Right atrium auricular region (tissue), 2 donors: ENCODE measurements at regions not wholly inside any gene's neighbourhood (a gene's known extent, or its start where the extent isn't known, plus 50 kb on each side); places are given as distances from the start of the nearest gene placed in this dataset.
A peak's percentile ranks its signal among the peaks of the same experiment; 100 is the strongest.

Experiments used
- DNase-seq: peaks from one replicate; pipeline ENCODE4 v3.0.0-alpha.2; 2019; ENCODE audit warnings: low spot score
- H3K27ac ChIP-seq, 2 donors: fragments of 200-600 bp; sonication (generic); 1 replicate in 1 of 2; 2 replicates in 1 of 2; pipeline ENCODE4 v1.5.1; 2016 to 2019
- H3K27me3 ChIP-seq, 2 donors: fragments of 200-600 bp; sonication (generic); one replicate each; pipeline versions ENCODE4 v1.5.1 to v1.6.0; 2017 to 2019
- H3K36me3 ChIP-seq: fragments of 200-600 bp; sonication (generic); one replicate; pipeline ENCODE4 v1.5.1; 2016
- H3K4me1 ChIP-seq, 2 donors: fragments of 200-600 bp; sonication (generic); one replicate each; pipeline versions ENCODE4 v1.5.1 to v1.6.0; 2017 to 2019
- H3K4me3 ChIP-seq, 2 donors: fragments of 200-600 bp; sonication (generic); 1 replicate in 1 of 2; 2 replicates in 1 of 2; pipeline ENCODE4 v1.5.1; 2017 to 2019; ENCODE audit warnings: mild to moderate bottlenecking in 1 of 2, moderate library complexity in 1 of 2
- H3K9me3 ChIP-seq, 2 donors: fragments of 200-600 bp; sonication (generic); one replicate each; pipeline ENCODE4 v1.5.1; 2019
- TF ChIP-seq, protein P1 (sequence below), 2 donors: fragments of 200-600 bp; sonication (generic); IDR thresholded peaks; one replicate each; pipeline ENCODE4 v1.5.1; 2019; ENCODE audit warnings: antibody characterized with exemption in 2 of 2

DNA sequence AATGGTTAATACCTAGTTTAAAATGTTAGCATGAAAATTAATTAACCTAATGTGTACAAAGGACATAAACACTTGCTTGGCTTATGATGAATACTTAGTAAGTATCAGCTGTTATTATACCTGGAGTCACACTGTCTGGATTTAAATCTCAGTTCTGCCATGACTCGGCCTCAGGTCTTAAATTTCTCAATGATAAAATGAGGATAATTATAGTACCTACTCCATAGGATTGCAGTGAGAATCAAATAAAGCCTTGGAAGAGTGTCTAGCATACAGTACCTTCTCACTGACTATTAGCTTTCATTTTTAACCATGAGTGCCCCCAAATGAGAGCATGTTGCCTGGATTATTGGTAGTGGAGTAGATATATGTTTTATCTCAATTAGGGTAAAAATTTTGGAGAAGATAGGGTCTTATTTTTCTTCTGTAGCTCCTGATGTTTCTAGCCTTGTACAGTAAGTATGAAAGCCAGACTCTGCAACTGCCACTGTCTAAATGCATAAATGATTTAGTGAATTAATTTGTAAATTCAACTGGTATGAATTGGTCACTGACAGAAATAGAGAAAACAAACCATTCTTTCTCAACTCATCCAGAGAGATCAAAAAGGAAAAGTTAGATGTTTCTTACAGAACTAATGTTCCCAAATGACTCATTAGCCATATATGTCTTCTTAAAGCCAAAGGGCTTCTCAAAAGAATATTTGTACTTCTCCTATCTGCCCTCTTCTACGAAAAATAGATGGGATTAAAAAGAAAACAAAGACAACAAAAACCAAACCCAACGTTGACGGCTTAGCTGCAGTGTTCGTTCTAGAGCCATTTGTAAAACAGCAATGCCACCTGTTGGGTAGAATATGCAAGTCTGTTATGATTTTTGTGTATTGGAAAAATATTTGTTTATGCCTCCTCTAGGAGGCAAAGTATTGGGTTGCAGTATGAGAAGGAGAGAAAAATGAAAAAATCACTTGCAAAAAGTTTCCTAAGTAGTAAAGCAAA lies 53.8 kb upstream of the MROH9 start:
- Histone ChIP-seq H3K4me3 (no peak overlapping the region), H3K9me3 (no peaks in the 10 kb centered on the region), H3K4me1 (no peaks in the 10 kb centered on the region), H3K36me3 (no peaks in the 10 kb centered on the region), H3K27me3 (no peaks in the 10 kb centered on the region), H3K27ac (no peak overlapping the region)
- TF ChIP-seq, protein P1, sequence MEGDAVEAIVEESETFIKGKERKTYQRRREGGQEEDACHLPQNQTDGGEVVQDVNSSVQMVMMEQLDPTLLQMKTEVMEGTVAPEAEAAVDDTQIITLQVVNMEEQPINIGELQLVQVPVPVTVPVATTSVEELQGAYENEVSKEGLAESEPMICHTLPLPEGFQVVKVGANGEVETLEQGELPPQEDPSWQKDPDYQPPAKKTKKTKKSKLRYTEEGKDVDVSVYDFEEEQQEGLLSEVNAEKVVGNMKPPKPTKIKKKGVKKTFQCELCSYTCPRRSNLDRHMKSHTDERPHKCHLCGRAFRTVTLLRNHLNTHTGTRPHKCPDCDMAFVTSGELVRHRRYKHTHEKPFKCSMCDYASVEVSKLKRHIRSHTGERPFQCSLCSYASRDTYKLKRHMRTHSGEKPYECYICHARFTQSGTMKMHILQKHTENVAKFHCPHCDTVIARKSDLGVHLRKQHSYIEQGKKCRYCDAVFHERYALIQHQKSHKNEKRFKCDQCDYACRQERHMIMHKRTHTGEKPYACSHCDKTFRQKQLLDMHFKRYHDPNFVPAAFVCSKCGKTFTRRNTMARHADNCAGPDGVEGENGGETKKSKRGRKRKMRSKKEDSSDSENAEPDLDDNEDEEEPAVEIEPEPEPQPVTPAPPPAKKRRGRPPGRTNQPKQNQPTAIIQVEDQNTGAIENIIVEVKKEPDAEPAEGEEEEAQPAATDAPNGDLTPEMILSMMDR (IDR thresholded peaks at IDR 0.05) = peak in 1 of 2 donors; percentile 69
- DNase-seq = no peak
